Choroid plexus epithelial cell (primary cell): ENCODE measurements at regions not wholly inside any gene's neighbourhood (a gene's known extent, or its start where the extent isn't known, plus 50 kb on each side); places are given as distances from the start of the nearest gene placed in this dataset.
A peak's percentile ranks its signal among the peaks of the same experiment; 100 is the strongest.

ENCODE experiments used
- DNase-seq: peaks from one replicate; pipeline ENCODE4 v3.0.0-alpha.2; 2010; ENCODE audit warnings: low read depth
- H3K4me3 ChIP-seq: 2 replicates; pipeline ENCODE4 v1.5.1; 2011; ENCODE audit warnings: low read depth, mild to moderate bottlenecking, control low read depth, low read length, moderate library complexity
- CTCF ChIP-seq: conservative IDR thresholded peaks from 2 replicates; pipeline ENCODE4 v1.5.1; 2011; ENCODE audit warnings: low read depth, mild to moderate bottlenecking, control low read depth, inconsistent platforms, low read length, moderate library complexity

- no peak for DNase-seq
- no peak for TF ChIP-seq CTCF
- H3K4me3 ChIP-seq: no peak overlapping the region
Observed at GRCh38 chr17:27217631-27218030, 76.3 kb upstream of the WSB1 start.

DNA sequence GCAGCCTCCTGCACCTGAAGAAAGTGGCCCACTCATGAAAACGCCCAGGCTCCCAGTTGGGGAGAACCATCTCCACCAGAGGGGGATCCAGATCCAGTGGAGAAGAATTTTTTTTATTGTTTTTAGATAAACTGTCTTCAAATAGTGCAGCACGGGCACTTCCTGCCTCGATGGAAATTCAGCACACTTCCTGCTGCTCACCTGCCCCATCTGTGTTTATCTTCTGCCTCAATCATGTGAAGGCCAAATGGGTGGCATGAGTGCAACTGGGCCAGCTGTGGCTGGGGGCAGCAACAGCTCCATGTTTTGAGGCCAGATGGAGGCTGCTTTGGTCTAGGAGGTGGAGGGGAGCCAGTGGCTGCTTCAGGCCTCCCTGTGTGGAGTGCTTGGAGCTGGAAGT, 75.9 kb upstream of the WSB1 start:
- TF ChIP-seq CTCF: no peak
- no peak for DNase-seq
- no peak overlapping the region for H3K4me3 ChIP-seq

DNA sequence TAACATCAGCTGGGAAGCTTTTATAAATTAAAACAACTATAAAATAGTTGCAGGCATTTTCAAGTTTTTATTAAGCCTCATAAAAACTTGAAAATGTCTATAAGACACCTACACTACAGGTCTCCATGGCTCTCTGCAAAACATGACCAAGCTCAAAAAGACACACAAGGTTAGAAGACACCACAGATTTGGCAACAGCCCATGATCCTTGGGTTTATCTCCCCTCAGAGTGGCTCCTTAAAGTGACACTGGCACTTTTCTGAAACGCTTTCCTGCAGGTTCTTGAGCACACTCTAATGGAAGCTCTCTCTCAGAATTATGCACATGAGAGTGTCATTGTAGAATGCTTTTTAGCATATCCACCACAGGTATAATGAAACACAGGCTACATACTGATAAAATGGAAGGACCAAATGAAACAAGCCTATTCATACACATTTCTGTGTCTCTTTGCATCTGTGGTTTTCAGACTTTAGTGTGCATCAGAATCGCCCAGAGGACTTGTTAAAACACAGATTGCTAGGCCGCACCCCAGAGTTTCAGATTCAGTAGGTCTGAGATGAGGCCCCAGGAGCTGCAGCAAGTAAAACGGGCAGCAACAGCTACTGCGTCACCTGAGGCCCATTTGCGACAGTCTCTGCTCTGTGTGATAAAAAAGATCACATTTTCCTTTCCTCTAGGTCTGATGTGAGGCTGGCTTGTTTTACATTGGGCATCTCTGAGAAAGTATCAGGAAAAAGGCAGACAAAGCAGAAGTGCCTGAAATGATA, 75.0 kb upstream of the WSB1 start:
- DNase-seq: no peak
- no peak overlapping the region for H3K4me3 ChIP-seq
- TF ChIP-seq CTCF: no peak

- TF ChIP-seq CTCF: no peak
- no peak for DNase-seq
- no peak overlapping the region for H3K4me3 ChIP-seq
Observed at GRCh38 chr17:27222515-27222914, 71.4 kb upstream of the WSB1 start.

GRCh38 chr17:27224526-27225315, 69.2 kb upstream of the WSB1 start:
- peak; percentile 69 for DNase-seq
- no peak for TF ChIP-seq CTCF
- no peak overlapping the region for H3K4me3 ChIP-seq

DNA sequence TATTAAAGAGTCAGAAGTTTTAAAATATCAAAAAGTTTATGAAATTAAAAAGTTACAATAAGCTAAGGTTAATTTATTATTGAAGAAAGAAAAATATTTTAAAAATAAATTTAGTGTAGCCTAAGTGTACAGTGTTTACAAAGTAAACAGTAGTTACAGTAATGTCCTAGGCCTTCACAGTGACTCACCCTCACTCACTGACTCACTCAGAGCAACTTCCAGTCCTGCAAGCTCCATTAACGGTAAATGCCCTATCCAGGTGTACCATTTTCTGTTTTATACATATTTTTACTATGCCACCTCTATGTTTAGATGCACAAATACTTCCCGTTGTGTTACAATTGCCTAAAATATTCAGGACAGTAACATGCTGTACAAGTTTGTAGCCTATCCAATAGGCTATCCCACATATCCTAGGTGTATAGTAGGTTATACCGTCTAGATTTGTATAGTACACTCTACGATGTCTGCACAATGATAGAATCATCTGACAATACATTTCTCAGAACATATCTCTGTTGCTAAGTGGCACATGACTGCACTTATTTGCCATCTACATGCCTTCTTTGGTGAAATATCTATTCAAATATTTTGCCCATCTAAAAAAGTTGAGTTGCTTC, 67.2 kb upstream of the WSB1 start:
- DNase-seq: peak; percentile 71
- H3K4me3 ChIP-seq: no peak overlapping the region
- TF ChIP-seq CTCF: no peak
